Panc1 (cell line): ENCODE measurements at regions not wholly inside any gene's neighbourhood (a gene's known extent, or its start where the extent isn't known, plus 50 kb on each side); places are given as distances from the start of the nearest gene placed in this dataset.

Source experiments
- ATAC-seq: fragments of 200-7000 bp; cut with Tn5 transposase; 2 replicates; pipeline ENCODE4 v1.9.1; 2020; ENCODE audit warnings: mild to moderate bottlenecking, moderate library complexity
- BruUV-seq: library from RNA; stranded (reverse); fragments of 400-500 nt; replicated peaks from 2 replicates; lab custom pipeline; 2021; lab: Mats Ljungman, UMichigan
- CTCF ChIA-PET: fragments of 300-600 bp; sonication (Branson Sonifier 250); formaldehyde crosslinking; loops from one replicate; lab custom pipeline; 2022; ENCODE audit warnings: antibody characterized with exemption; lab: Charles Lee
- POLR2A ChIA-PET: fragments of 300-600 bp; sonication (Branson Sonifier 250); formaldehyde crosslinking; loops from one replicate; lab custom pipeline; 2022; ENCODE audit warnings: antibody characterized with exemption; lab: Charles Lee
- DNase-seq: peaks from one replicate; pipeline ENCODE4 v3.0.0-alpha.2; 2010; ENCODE audit warnings: low read depth, low spot score
- H3K27ac ChIP-seq: 2 replicates; pipeline ENCODE4 v1.5.1; 2011; ENCODE audit warnings: mild to moderate bottlenecking, low read length, inconsistent platforms
- H3K27me3 ChIP-seq: fragments of 200-500 bp; sonication (Bioruptor generic); 2 replicates; pipeline ENCODE4 v1.6.0; 2014; ENCODE audit warnings: low read length, inconsistent platforms; ENCODE audit not compliant: control insufficient read depth, insufficient read depth
- H3K36me3 ChIP-seq: fragments of 200-500 bp; sonication (Bioruptor generic); 2 replicates; pipeline ENCODE4 v1.5.1; 2014; ENCODE audit warnings: inconsistent platforms, mild to moderate bottlenecking, low read length, moderate library complexity; ENCODE audit not compliant: control insufficient read depth, insufficient read depth
- H3K4me1 ChIP-seq: 2 replicates; pipeline ENCODE4 v1.5.1; 2011; ENCODE audit warnings: inconsistent platforms, mild to moderate bottlenecking, low read length, moderate library complexity; ENCODE audit not compliant: control insufficient read depth, insufficient read depth
- H3K4me3 ChIP-seq, 2 experiments: 2 replicates each; pipeline ENCODE4 v1.5.1; 2011 to 2012; ENCODE audit warnings: low read depth in 2 of 2, low read length in 2 of 2, mild to moderate bottlenecking in 2 of 2, inconsistent platforms in 1 of 2, moderate library complexity in 1 of 2
- H3K9me3 ChIP-seq: fragments of 200-500 bp; sonication (Bioruptor generic); 2 replicates; pipeline ENCODE4 v1.5.1; 2014; ENCODE audit warnings: low read depth, mild to moderate bottlenecking, inconsistent platforms, low read length, moderate library complexity; ENCODE audit not compliant: control insufficient read depth, insufficient read depth
- CTCF ChIP-seq: fragments of 450-650 bp; IDR thresholded peaks from 2 replicates; pipeline ENCODE4 v1.5.1; 2017; ENCODE audit warnings: mild to moderate bottlenecking
- POLR2AphosphoS5 ChIP-seq: IDR thresholded peaks from 2 replicates; pipeline ENCODE4 v1.6.1; 2012; ENCODE audit warnings: mild to moderate bottlenecking, low read depth, low read length, moderate library complexity
- SIN3A ChIP-seq: IDR thresholded peaks from 2 replicates; pipeline ENCODE4 v1.6.1; 2012; ENCODE audit warnings: low read depth, mild to moderate bottlenecking, low read length, moderate library complexity, borderline replicate concordance; ENCODE audit not compliant: insufficient read depth
- TCF7L2 ChIP-seq: IDR thresholded peaks from 2 replicates; pipeline ENCODE4 v1.6.1; 2011; ENCODE audit warnings: mild to moderate bottlenecking, low read depth, low read length, inconsistent platforms
- in situ Hi-C: cut with HindIII; loops from 2 replicates; pipeline ENCODE4 v1.10.0; 2016; ENCODE audit warnings: low sequenced_read_pairs, low pct_unique_long_range_greater_than_20kb
- intact Hi-C: fragments of 100-400 bp; cut with micrococcal nuclease; formaldehyde crosslinking; loops from one replicate; pipeline ENCODE4 v1.10.0; 2022; ENCODE audit not compliant: unreplicated experiment
- TF ChIP-seq, protein P1 (sequence below), 2 experiments: IDR thresholded peaks; 2 replicates each; pipeline ENCODE4 v1.6.1; 2011 to 2012; ENCODE audit warnings: low read depth in 2 of 2, control low read depth in 1 of 2, low read length in 1 of 2, mild to moderate bottlenecking in 1 of 2, moderate library complexity in 1 of 2; ENCODE audit not compliant: insufficient read depth in 1 of 2

GRCh38 chr4:177853229-177853628, 411.0 kb upstream of the AGA start:
- H3K27ac ChIP-seq = no peak overlapping the region
- no TSS peak for BruUV-seq
- 0 out of 2 replicates have a peak, but pooled peaks cover 3% of the 10 kb centered on the region for H3K9me3 ChIP-seq
- H3K27me3 ChIP-seq = no peaks in the 10 kb centered on the region
- ChIA-PET POLR2A (no interaction called here), CTCF (no interaction called here)
- no peak overlapping the region for H3K4me3 ChIP-seq
- no peak for ATAC-seq
- in situ Hi-C loops = no loop called here
- H3K36me3 ChIP-seq = no peaks in the 10 kb centered on the region
- H3K4me1 ChIP-seq = no peaks in the 10 kb centered on the region
- TF ChIP-seq TCF7L2 (no peak), POLR2AphosphoS5 (no peak), CTCF (no peak), SIN3A (no peak)
- TF ChIP-seq, protein P1, sequence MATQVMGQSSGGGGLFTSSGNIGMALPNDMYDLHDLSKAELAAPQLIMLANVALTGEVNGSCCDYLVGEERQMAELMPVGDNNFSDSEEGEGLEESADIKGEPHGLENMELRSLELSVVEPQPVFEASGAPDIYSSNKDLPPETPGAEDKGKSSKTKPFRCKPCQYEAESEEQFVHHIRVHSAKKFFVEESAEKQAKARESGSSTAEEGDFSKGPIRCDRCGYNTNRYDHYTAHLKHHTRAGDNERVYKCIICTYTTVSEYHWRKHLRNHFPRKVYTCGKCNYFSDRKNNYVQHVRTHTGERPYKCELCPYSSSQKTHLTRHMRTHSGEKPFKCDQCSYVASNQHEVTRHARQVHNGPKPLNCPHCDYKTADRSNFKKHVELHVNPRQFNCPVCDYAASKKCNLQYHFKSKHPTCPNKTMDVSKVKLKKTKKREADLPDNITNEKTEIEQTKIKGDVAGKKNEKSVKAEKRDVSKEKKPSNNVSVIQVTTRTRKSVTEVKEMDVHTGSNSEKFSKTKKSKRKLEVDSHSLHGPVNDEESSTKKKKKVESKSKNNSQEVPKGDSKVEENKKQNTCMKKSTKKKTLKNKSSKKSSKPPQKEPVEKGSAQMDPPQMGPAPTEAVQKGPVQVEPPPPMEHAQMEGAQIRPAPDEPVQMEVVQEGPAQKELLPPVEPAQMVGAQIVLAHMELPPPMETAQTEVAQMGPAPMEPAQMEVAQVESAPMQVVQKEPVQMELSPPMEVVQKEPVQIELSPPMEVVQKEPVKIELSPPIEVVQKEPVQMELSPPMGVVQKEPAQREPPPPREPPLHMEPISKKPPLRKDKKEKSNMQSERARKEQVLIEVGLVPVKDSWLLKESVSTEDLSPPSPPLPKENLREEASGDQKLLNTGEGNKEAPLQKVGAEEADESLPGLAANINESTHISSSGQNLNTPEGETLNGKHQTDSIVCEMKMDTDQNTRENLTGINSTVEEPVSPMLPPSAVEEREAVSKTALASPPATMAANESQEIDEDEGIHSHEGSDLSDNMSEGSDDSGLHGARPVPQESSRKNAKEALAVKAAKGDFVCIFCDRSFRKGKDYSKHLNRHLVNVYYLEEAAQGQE (IDR thresholded peaks at IDR 0.05; ENCODE audit: insufficient read depth in 1 of 2, low read depth in 2 of 2, low read length in 1 of 2) = no peak
- DNase-seq = no peak
- intact Hi-C loops = no loop called here

- no peak overlapping the region for H3K27ac ChIP-seq
- intact Hi-C loops = no loop called here
- no peaks in the 10 kb centered on the region for H3K27me3 ChIP-seq
- H3K36me3 ChIP-seq = no peaks in the 10 kb centered on the region
- H3K4me3 ChIP-seq = no peak overlapping the region
- in situ Hi-C loops = no loop called here
- no peaks in the 10 kb centered on the region for H3K9me3 ChIP-seq
- ChIA-PET POLR2A (no interaction called here), CTCF (no interaction called here)
- DNase-seq (no peak), ATAC-seq (no peak)
- TF ChIP-seq, protein P1 (IDR thresholded peaks at IDR 0.05; ENCODE audit: insufficient read depth in 1 of 2, low read depth in 2 of 2, low read length in 1 of 2) = no peak
- no peak for TF ChIP-seq CTCF
- TF ChIP-seq TCF7L2 = no peak
- no peak for TF ChIP-seq SIN3A
- TF ChIP-seq POLR2AphosphoS5 = no peak
- no TSS peak for BruUV-seq
- H3K4me1 ChIP-seq = no peaks in the 10 kb centered on the region
Observed at GRCh38 chr4:177855507-177856197, 413.4 kb upstream of the AGA start.
